Esophagus muscularis mucosa (tissue), 4 donors: ENCODE measurements at regions not wholly inside any gene's neighbourhood (a gene's known extent, or its start where the extent isn't known, plus 50 kb on each side); places are given as distances from the start of the nearest gene placed in this dataset.

Experiments used
- CTCF ChIP-seq, 3 experiments: fragments of 200-600 bp in 2 of 3; fragments of 450-650 bp in 1 of 3; sonication (generic) in 2 of 3; IDR thresholded peaks; one replicate each; pipeline ENCODE4 v1.5.1; 2017 to 2019; ENCODE audit warnings: antibody characterized with exemption in 3 of 3, mild to moderate bottlenecking in 2 of 3, moderate library complexity in 1 of 3
- EP300 ChIP-seq: sonication (generic); formaldehyde crosslinking; IDR thresholded peaks from one replicate; pipeline ENCODE4 v1.6.1; 2017; ENCODE audit warnings: antibody characterized with exemption
- POLR2A ChIP-seq: fragments of 450-650 bp; IDR thresholded peaks from one replicate; pipeline ENCODE4 v1.6.1; 2017; ENCODE audit warnings: antibody characterized with exemption, moderate library complexity, mild to moderate bottlenecking, low read depth
- POLR2AphosphoS5 ChIP-seq, 2 donors: sonication (generic); formaldehyde crosslinking; IDR thresholded peaks; one replicate each; pipeline ENCODE4 v1.6.1; 2017; ENCODE audit warnings: antibody characterized with exemption in 2 of 2

DNA sequence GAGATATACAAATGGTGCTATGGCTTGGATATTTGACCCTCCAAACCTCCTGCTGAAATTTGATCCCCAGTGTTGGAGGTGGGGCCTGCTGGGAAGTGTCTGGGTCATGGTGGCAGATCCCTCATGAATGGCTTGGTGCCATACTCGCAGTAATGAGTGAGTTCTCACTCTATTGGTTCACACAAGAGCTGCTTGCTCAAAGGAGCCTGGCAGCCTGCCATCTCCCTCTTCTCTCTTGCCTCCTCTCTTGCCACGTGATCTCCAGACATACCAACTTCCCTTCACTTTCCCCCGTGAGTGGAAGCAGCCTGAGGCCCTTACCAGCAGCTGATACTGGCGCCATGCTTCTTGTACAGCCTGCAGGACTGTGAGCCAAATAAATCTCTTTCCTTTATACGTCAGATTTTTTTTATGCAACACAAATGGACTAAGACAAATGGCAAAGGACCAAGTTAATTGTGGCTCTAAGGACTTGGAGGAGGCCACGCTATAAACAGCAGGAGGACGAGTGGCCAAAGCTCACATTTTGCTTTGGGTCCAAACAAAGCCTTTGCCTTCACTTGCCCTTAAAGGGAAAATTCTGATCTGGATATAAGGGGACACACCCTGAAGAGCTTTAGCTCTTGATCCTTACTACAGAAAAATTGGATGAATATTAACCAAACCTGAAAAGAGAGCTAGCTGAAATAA is 214.7 kb downstream of the SS18 start:
- TF ChIP-seq CTCF (IDR thresholded peaks at IDR 0.05) (no peak), POLR2A (no peak), POLR2AphosphoS5 (IDR thresholded peaks at IDR 0.05) (no peak), EP300 (no peak)
